Cerebellar cortex (tissue), 1 donor: ENCODE measurements at regions not wholly inside any gene's neighbourhood (a gene's known extent, or its start where the extent isn't known, plus 50 kb on each side); places are given as distances from the start of the nearest gene placed in this dataset.
"Not testable (repeated sequence)": the region's sequence is repeated elsewhere in the genome, so short reads cannot be mapped to it uniquely, and the experiment has no call there.

Experiments used
- DNase-seq: peaks from one replicate; pipeline ENCODE4 v3.0.0-alpha.2; 2015; ENCODE audit warnings: low spot score

GRCh38 chr11:69219991-69220390 is 64.3 kb downstream of the SMIM38 start:
- no peak for DNase-seq

- DNase-seq: no peak
These were observed 64.9 kb downstream of the SMIM38 start for GRCh38 chr11:69220561-69221051.

GRCh38 chr11:69221086-69221485 is 65.4 kb downstream of the SMIM38 start:
- DNase-seq: no peak

DNA sequence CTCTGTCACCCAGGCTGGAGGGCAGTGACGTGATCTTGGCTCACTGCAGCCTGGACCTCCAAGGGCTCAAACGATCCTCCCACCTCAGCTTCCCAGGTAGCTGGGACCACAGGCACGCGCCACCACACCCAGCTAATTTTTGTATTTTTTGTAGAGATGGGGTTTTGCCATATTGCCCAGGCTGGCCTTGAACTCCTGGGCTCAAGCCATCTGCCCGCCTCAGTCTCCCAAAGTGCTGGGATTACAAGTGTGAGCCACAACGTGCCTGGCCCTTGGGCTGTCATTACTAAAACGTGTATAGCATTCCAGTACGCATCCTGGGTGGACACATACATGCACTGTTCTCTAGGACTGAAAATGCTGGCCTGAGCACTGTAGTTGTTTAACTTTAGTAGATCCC is 65.9 kb downstream of the SMIM38 start:
- DNase-seq: not testable (repeated sequence)

DNA sequence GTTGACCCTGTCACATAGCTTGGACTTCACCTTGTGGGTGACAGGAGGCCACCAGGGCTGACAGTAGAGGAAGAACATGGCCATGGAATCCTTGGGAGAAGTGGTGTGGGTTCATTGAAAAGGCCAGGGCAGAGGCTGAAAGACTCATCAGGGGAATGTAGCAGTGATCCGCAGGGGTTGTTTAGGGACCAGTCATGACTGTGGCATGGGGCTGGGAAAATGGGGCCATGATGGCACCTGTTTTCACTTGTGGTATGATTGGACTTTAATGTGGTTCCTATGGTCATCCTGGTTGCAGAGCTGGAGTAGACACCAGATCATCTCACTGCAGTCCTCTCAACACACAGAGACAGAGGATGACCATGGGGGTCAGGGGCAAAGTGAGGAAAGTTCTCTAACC is 66.7 kb upstream of the MYEOV start:
- DNase-seq: no peak

DNA sequence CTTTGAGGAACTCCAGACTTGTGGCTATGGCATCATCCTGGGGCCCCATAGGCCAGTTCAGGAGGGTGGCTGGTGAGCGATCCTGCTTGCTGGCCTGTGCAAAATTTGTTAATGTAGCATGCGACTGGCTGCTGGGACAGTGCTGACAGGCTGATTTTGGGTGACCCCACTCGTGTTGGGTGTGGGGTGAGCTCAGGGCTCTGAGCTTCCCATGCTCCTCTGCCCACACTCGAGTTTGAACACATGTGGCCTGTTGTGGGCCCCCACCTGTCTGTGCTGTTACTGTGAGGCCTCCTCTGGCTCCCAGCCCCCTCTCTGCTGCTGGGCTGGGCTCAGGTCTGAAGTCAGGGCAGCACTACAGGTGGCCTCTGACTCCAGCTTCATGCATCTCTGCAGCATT is 64.4 kb upstream of the MYEOV start:
- no peak for DNase-seq

DNA sequence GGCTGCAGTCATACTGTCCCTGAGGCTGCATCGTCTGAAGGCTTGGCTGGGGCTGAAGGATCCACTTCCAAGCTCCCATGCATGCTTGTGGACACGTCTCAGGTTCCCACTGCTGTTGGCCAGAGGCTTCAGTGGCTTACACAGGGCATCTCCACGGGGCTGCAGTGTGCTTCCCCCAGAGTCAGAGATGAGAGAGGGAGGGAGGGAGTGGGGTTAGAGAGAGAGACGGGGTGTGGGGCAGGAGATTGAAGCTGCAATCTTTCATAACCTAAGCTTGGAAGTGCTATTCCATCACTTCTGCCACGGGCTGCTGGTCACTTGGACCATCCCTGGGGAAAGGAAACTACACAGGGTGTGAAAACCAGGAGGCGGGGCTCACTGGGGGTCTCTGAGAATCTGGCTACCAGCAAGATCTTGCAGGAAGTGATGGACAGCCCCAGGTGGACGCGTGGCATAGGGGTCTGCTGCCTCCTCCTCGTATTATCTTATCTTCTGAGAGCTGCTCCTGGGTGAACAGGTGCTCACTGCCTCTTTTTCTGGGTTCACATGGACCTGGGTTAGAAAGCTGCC is 63.0 kb upstream of the MYEOV start:
- no peak for DNase-seq

GRCh38 chr11:69231466-69232018 is 62.4 kb upstream of the MYEOV start:
- no peak for DNase-seq

- DNase-seq: no peak
These were observed 60.9 kb upstream of the MYEOV start for GRCh38 chr11:69232821-69233743.

DNA sequence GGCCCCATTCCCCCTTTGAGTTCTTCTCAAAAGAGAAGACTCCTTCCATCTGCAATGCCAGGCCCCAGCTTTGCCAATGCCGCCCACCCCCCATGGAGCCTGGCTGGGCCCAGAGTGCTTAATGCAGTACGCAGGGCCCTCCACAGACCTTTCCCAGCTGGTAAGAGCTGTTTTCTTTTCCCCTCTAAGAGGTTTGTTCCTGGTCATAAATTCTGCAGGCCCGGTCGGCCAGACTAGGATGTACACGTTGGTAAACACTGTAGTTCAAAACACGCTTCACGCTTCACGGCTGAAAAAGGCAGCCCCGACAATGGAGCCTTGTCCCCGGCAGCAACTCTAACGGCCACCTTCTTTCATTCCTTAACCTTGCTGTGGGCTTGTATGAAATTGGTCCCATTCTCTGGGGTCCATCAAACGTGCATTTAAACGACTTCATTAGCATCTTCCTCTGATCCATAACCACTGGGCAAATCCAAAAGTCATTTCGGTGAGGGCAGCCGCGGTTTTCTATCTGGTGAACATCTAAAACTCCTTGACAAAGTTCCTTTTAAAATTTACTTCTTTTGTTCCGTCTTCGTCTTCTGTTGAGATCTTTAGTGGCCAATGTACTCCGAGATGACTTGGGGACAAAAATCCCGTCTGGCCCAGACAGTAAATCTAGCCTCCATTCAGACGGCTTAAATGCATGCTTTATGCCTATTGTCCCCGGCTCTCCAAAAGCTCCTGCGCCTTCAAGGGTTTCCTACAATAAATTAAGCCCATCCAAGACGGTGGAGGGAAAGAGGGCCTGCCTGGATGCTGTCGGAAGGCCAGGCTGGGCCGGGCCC is 60.0 kb upstream of the MYEOV start:
- no peak for DNase-seq

- no peak for DNase-seq
These were observed 58.9 kb upstream of the MYEOV start for GRCh38 chr11:69234740-69235710.

GRCh38 chr11:69238573-69239351 is 55.2 kb upstream of the MYEOV start:
- no peak for DNase-seq

- DNase-seq: no peak
These were observed 54.3 kb upstream of the MYEOV start for GRCh38 chr11:69239641-69240040.

DNA sequence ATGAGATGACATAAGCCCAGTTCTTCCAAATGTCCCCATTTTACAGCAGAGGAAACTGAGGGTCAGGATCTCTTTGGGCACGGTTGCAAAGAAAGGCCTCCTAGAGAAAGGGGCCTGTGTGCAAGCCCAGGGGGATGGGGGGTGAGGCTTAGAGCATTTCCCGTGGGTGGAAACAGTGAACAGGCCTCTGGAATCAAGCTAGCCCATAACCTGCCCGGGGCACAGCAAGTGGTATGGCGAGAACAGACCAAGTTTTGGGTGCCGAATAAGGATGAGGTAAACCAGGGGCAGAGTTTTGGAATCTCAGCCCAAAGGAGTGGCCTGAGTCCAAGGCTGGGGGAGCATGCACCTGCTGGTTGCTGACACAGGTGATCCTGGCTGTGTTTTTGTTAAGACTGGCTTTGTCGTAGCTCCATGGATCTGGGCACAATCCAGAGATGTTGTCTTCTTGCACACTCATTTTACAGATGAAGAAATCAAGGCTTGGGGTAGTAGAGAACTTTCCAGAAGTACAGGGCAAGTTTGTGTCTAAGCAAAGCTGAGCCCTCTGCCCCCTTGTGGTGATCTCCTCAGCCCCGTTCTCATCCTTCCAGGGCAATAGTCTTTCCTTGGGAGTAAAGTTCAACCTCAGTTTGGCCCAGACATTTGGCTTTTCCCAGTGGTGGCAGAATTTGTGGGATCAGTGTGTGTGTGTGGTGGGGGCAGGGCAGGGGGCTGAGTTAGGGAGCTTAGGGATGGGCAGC is 53.5 kb upstream of the MYEOV start:
- peak; percentile 12 for DNase-seq

GRCh38 chr11:69241075-69241740 is 52.7 kb upstream of the MYEOV start:
- no peak for DNase-seq

GRCh38 chr11:69241844-69242243 is 52.1 kb upstream of the MYEOV start:
- no peak for DNase-seq

- DNase-seq: peak; percentile 73
These were observed 51.6 kb upstream of the MYEOV start for GRCh38 chr11:69242266-69242920.

GRCh38 chr11:69243496-69244200 is 50.3 kb upstream of the MYEOV start:
- no peak for DNase-seq
